ENCODE measurements at regions not wholly inside any gene's neighbourhood (a gene's known extent, or its start where the extent isn't known, plus 50 kb on each side); places are given as distances from the start of the nearest gene placed in this dataset.

- DNase-seq (ENCODE audit: low spot score): no peak
- CTCF ChIA-PET: no interaction called here
- H3K27ac ChIP-seq (ENCODE audit: low read depth, low read length, poor library complexity, severe bottlenecking): no peak overlapping the region
- POLR2A ChIA-PET (ENCODE audit: low non-redundant PET): no interaction called here
- no peaks in the 10 kb centered on the region for H3K27me3 ChIP-seq (replicated peaks; ENCODE audit: insufficient read depth, low read depth, low read length, poor library complexity)
- BruUV-seq (replicated peaks): no TSS peak
- no peaks in the 10 kb centered on the region for H3K36me3 ChIP-seq (ENCODE audit: insufficient read depth, low read length, poor library complexity, severe bottlenecking)
- TF ChIP-seq EZH2 (IDR thresholded peaks at IDR 0.05; ENCODE audit: borderline replicate concordance, low read depth, low read length, poor library complexity, severe bottlenecking) (no peak), CTCF (conservative IDR thresholded peaks at IDR 0.05; ENCODE audit: low read depth, low read length) (no peak)
- no peaks in the 10 kb centered on the region for H3K4me1 ChIP-seq (ENCODE audit: insufficient read depth, low read length, poor library complexity, severe bottlenecking)
- no peaks in the 10 kb centered on the region for H3K9me3 ChIP-seq (ENCODE audit: low read depth, low read length, poor library complexity, severe bottlenecking)
- intact Hi-C loops (cut with micrococcal nuclease; ENCODE audit: unreplicated experiment): no loop called here
- H3K4me3 ChIP-seq (ENCODE audit: low read depth, low read length, poor library complexity, severe bottlenecking): no peak overlapping the region
Measured at GRCh38 chr3:110925798-110926197, 145.8 kb upstream of the NECTIN3 start.

GRCh38 chr3:110928016-110928662 is 143.5 kb upstream of the NECTIN3 start:
- Histone ChIP-seq H3K27ac (ENCODE audit: low read depth, low read length, poor library complexity, severe bottlenecking) (no peak overlapping the region), H3K4me1 (ENCODE audit: insufficient read depth, low read length, poor library complexity, severe bottlenecking) (no peaks in the 10 kb centered on the region), H3K9me3 (ENCODE audit: low read depth, low read length, poor library complexity, severe bottlenecking) (no peaks in the 10 kb centered on the region), H3K4me3 (ENCODE audit: low read depth, low read length, poor library complexity, severe bottlenecking) (no peak overlapping the region), H3K36me3 (ENCODE audit: insufficient read depth, low read length, poor library complexity, severe bottlenecking) (no peaks in the 10 kb centered on the region), H3K27me3 (replicated peaks; ENCODE audit: insufficient read depth, low read depth, low read length, poor library complexity) (no peaks in the 10 kb centered on the region)
- CTCF ChIA-PET: no interaction called here
- DNase-seq (ENCODE audit: low spot score): no peak
- intact Hi-C loops (cut with micrococcal nuclease; ENCODE audit: unreplicated experiment): no loop called here
- TF ChIP-seq CTCF (conservative IDR thresholded peaks at IDR 0.05; ENCODE audit: low read depth, low read length) (no peak), EZH2 (IDR thresholded peaks at IDR 0.05; ENCODE audit: borderline replicate concordance, low read depth, low read length, poor library complexity, severe bottlenecking) (no peak)
- no TSS peak for BruUV-seq (replicated peaks)
- POLR2A ChIA-PET (ENCODE audit: low non-redundant PET): no interaction called here

GRCh38 chr3:110929816-110930215 is 141.8 kb upstream of the NECTIN3 start:
- Histone ChIP-seq H3K27me3 (replicated peaks; ENCODE audit: insufficient read depth, low read depth, low read length, poor library complexity) (no peaks in the 10 kb centered on the region), H3K27ac (ENCODE audit: low read depth, low read length, poor library complexity, severe bottlenecking) (no peak overlapping the region), H3K9me3 (ENCODE audit: low read depth, low read length, poor library complexity, severe bottlenecking) (no peaks in the 10 kb centered on the region), H3K4me3 (ENCODE audit: low read depth, low read length, poor library complexity, severe bottlenecking) (no peak overlapping the region), H3K4me1 (ENCODE audit: insufficient read depth, low read length, poor library complexity, severe bottlenecking) (no peaks in the 10 kb centered on the region), H3K36me3 (ENCODE audit: insufficient read depth, low read length, poor library complexity, severe bottlenecking) (no peaks in the 10 kb centered on the region)
- CTCF ChIA-PET: no interaction called here
- no peak for TF ChIP-seq CTCF (conservative IDR thresholded peaks at IDR 0.05; ENCODE audit: low read depth, low read length)
- no peak for TF ChIP-seq EZH2 (IDR thresholded peaks at IDR 0.05; ENCODE audit: borderline replicate concordance, low read depth, low read length, poor library complexity, severe bottlenecking)
- intact Hi-C loops (cut with micrococcal nuclease; ENCODE audit: unreplicated experiment): no loop called here
- no TSS peak for BruUV-seq (replicated peaks)
- DNase-seq (ENCODE audit: low spot score): no peak
- POLR2A ChIA-PET (ENCODE audit: low non-redundant PET): no interaction called here

Measured in A673 (cell line).